HEK293 (cell line): ENCODE measurements at regions not wholly inside any gene's neighbourhood (a gene's known extent, or its start where the extent isn't known, plus 50 kb on each side); places are given as distances from the start of the nearest gene placed in this dataset.

Experiments used
- ATF2 ChIP-seq: fragments of 450-650 bp; formaldehyde crosslinking; IDR thresholded peaks from 2 replicates; pipeline ENCODE4 v1.5.1; 2016; ENCODE audit warnings: missing biosample characterization, missing genetic modification characterization, low read depth
- GLI4 ChIP-seq: fragments of 450-650 bp; formaldehyde crosslinking; IDR thresholded peaks from 2 replicates; pipeline ENCODE4 v1.5.1; 2016; ENCODE audit warnings: missing biosample characterization, missing genetic modification characterization
- GLIS1 ChIP-seq: fragments of 450-650 bp; formaldehyde crosslinking; IDR thresholded peaks from 2 replicates; pipeline ENCODE4 v1.5.1; 2016; ENCODE audit warnings: missing biosample characterization, missing genetic modification characterization
- HIC1 ChIP-seq: fragments of 450-650 bp; formaldehyde crosslinking; IDR thresholded peaks from 2 replicates; pipeline ENCODE4 v1.5.1; 2016; ENCODE audit warnings: missing biosample characterization, missing genetic modification characterization
- IKZF3 ChIP-seq: fragments of 450-650 bp; IDR thresholded peaks from 2 replicates; pipeline ENCODE4 v1.5.0; 2018; ENCODE audit warnings: missing biosample characterization, mild to moderate bottlenecking, missing genetic modification characterization, moderate library complexity
- KLF1 ChIP-seq: fragments of 450-650 bp; formaldehyde crosslinking; IDR thresholded peaks from 2 replicates; pipeline ENCODE4 v1.5.1; 2016; ENCODE audit warnings: missing biosample characterization, missing genetic modification characterization
- KLF10 ChIP-seq: fragments of 450-650 bp; IDR thresholded peaks from 2 replicates; pipeline ENCODE4 v1.5.1; 2018; ENCODE audit warnings: missing biosample characterization, mild to moderate bottlenecking, missing genetic modification characterization
- KLF7 ChIP-seq: fragments of 450-650 bp; formaldehyde crosslinking; IDR thresholded peaks from 2 replicates; pipeline ENCODE4 v1.5.1; 2016; ENCODE audit warnings: missing biosample characterization, missing genetic modification characterization, borderline replicate concordance
- MYNN ChIP-seq: fragments of 450-650 bp; formaldehyde crosslinking; IDR thresholded peaks from 2 replicates; pipeline ENCODE4 v1.5.1; 2016; ENCODE audit warnings: missing biosample characterization, missing genetic modification characterization, borderline replicate concordance
- MZF1 ChIP-seq: fragments of 450-650 bp; formaldehyde crosslinking; IDR thresholded peaks from 2 replicates; pipeline ENCODE4 v1.5.1; 2017; ENCODE audit warnings: missing biosample characterization, missing genetic modification characterization, borderline replicate concordance
- SCRT2 ChIP-seq: fragments of 450-650 bp; formaldehyde crosslinking; IDR thresholded peaks from 2 replicates; pipeline ENCODE4 v1.5.1; 2016; ENCODE audit warnings: missing biosample characterization, missing genetic modification characterization
- YY1 ChIP-seq: fragments of 450-650 bp; formaldehyde crosslinking; IDR thresholded peaks from 2 replicates; pipeline ENCODE4 v1.5.1; 2018; ENCODE audit warnings: missing biosample characterization, missing genetic modification characterization
- ZBTB20 ChIP-seq: fragments of 450-650 bp; formaldehyde crosslinking; IDR thresholded peaks from 2 replicates; pipeline ENCODE4 v1.5.1; 2016; ENCODE audit warnings: missing biosample characterization, missing genetic modification characterization
- ZBTB48 ChIP-seq: fragments of 450-650 bp; formaldehyde crosslinking; IDR thresholded peaks from 2 replicates; pipeline ENCODE4 v1.5.1; 2016; ENCODE audit warnings: missing biosample characterization, missing genetic modification characterization
- ZFP41 ChIP-seq: fragments of 450-650 bp; formaldehyde crosslinking; IDR thresholded peaks from 2 replicates; pipeline ENCODE4 v1.5.1; 2016; ENCODE audit warnings: missing biosample characterization, missing genetic modification characterization, borderline replicate concordance
- ZNF155 ChIP-seq: fragments of 450-650 bp; formaldehyde crosslinking; IDR thresholded peaks from 2 replicates; pipeline ENCODE4 v1.5.1; 2016; ENCODE audit warnings: missing biosample characterization, missing genetic modification characterization
- ZNF19 ChIP-seq: fragments of 450-650 bp; formaldehyde crosslinking; IDR thresholded peaks from 2 replicates; pipeline ENCODE4; 2016; ENCODE audit warnings: missing biosample characterization, missing genetic modification characterization, low read depth
- ZNF2 ChIP-seq: fragments of 450-650 bp; formaldehyde crosslinking; IDR thresholded peaks from 2 replicates; pipeline ENCODE4 v1.5.1; 2016; ENCODE audit warnings: missing biosample characterization, missing genetic modification characterization
- ZNF214 ChIP-seq: fragments of 450-650 bp; formaldehyde crosslinking; IDR thresholded peaks from 2 replicates; pipeline ENCODE4 v1.5.1; 2017; ENCODE audit warnings: missing biosample characterization, mild to moderate bottlenecking, missing genetic modification characterization, borderline replicate concordance
- ZNF248 ChIP-seq: fragments of 450-650 bp; formaldehyde crosslinking; IDR thresholded peaks from 2 replicates; pipeline ENCODE4 v1.5.1; 2017; ENCODE audit warnings: missing biosample characterization, missing genetic modification characterization
- ZNF280C ChIP-seq: fragments of 450-650 bp; formaldehyde crosslinking; IDR thresholded peaks from 2 replicates; pipeline ENCODE4 v1.5.1; 2016; ENCODE audit warnings: missing biosample characterization, missing genetic modification characterization
- ZNF311 ChIP-seq: fragments of 450-650 bp; formaldehyde crosslinking; IDR thresholded peaks from 2 replicates; pipeline ENCODE4 v1.5.1; 2017; ENCODE audit warnings: missing biosample characterization, missing genetic modification characterization, borderline replicate concordance
- ZNF341 ChIP-seq: fragments of 450-650 bp; formaldehyde crosslinking; IDR thresholded peaks from 2 replicates; pipeline ENCODE4; 2016; ENCODE audit warnings: low read depth, missing biosample characterization, missing genetic modification characterization
- ZNF354C ChIP-seq: fragments of 450-650 bp; formaldehyde crosslinking; IDR thresholded peaks from 2 replicates; pipeline ENCODE4 v1.5.1; 2016; ENCODE audit warnings: missing biosample characterization, missing genetic modification characterization, low read depth, borderline replicate concordance
- ZNF366 ChIP-seq: fragments of 450-650 bp; formaldehyde crosslinking; conservative IDR thresholded peaks from 2 replicates; pipeline ENCODE4 v1.5.1; 2016; ENCODE audit warnings: missing biosample characterization, missing genetic modification characterization
- ZNF37A ChIP-seq: fragments of 450-650 bp; IDR thresholded peaks from 2 replicates; pipeline ENCODE4 v1.5.1; 2018; ENCODE audit warnings: missing biosample characterization, missing genetic modification characterization
- ZNF404 ChIP-seq: fragments of 450-650 bp; formaldehyde crosslinking; IDR thresholded peaks from 2 replicates; pipeline ENCODE4 v1.5.1; 2017; ENCODE audit warnings: missing biosample characterization, missing genetic modification characterization
- ZNF510 ChIP-seq: fragments of 450-650 bp; formaldehyde crosslinking; IDR thresholded peaks from 2 replicates; pipeline ENCODE4 v1.5.1; 2018; ENCODE audit warnings: mild to moderate bottlenecking, missing genetic modification characterization, missing biosample characterization; ENCODE audit not compliant: insufficient replicate concordance
- ZNF560 ChIP-seq: fragments of 450-650 bp; formaldehyde crosslinking; IDR thresholded peaks from 2 replicates; pipeline ENCODE4 v1.5.1; 2017; ENCODE audit warnings: missing biosample characterization, missing genetic modification characterization, borderline replicate concordance
- ZNF610 ChIP-seq: fragments of 450-650 bp; formaldehyde crosslinking; IDR thresholded peaks from 2 replicates; pipeline ENCODE4 v1.5.1; 2016; ENCODE audit warnings: missing biosample characterization, missing genetic modification characterization, borderline replicate concordance
- ZNF658 ChIP-seq: fragments of 450-650 bp; formaldehyde crosslinking; IDR thresholded peaks from 2 replicates; pipeline ENCODE4; 2016; ENCODE audit warnings: missing biosample characterization, missing genetic modification characterization
- ZNF701 ChIP-seq: fragments of 450-650 bp; formaldehyde crosslinking; IDR thresholded peaks from 2 replicates; pipeline ENCODE4 v1.5.1; 2016; ENCODE audit warnings: missing biosample characterization, missing genetic modification characterization
- ZNF791 ChIP-seq: fragments of 450-650 bp; formaldehyde crosslinking; IDR thresholded peaks from 2 replicates; pipeline ENCODE4 v1.5.1; 2016; ENCODE audit warnings: missing biosample characterization, missing genetic modification characterization
- ZSCAN23 ChIP-seq: fragments of 450-650 bp; formaldehyde crosslinking; IDR thresholded peaks from 2 replicates; pipeline ENCODE4 v1.5.1; 2016; ENCODE audit warnings: missing biosample characterization, missing genetic modification characterization

GRCh38 chr20:52049001-52049731 is 142.4 kb downstream of the ZFP64 start (continued):
- TF ChIP-seq HIC1 (tag by site-specific recombination), result no peak
- TF ChIP-seq ZNF341 (tag by site-specific recombination), result peak; percentile 97
- TF ChIP-seq ZNF791 (tag by site-specific recombination), result no peak
- TF ChIP-seq ZNF280C (tag by site-specific recombination), result no peak
- no peak for TF ChIP-seq ZNF311 (tag by site-specific recombination)
- no peak for TF ChIP-seq ZBTB48 (tag by site-specific recombination)
- TF ChIP-seq ZNF560 (tag by site-specific recombination), result no peak
- TF ChIP-seq KLF1, result no peak
- TF ChIP-seq GLIS1, result peak; percentile 51
- peak; percentile 60; the same call in 1 of the 2 replicates for TF ChIP-seq ZNF610
- no peak for TF ChIP-seq MZF1 (tag by site-specific recombination)
- no peak for TF ChIP-seq ZNF404
- TF ChIP-seq KLF7 (tag by site-specific recombination), result no peak
- TF ChIP-seq ZNF701 (tag by site-specific recombination), result no peak
- TF ChIP-seq ZSCAN23 (tag by site-specific recombination), result no peak
- TF ChIP-seq SCRT2, result no peak
- no peak for TF ChIP-seq ZNF37A (tag by site-specific recombination)
- no peak for TF ChIP-seq ZNF19 (tag by site-specific recombination)
- TF ChIP-seq ZFP41 (tag by site-specific recombination), result no peak
- TF ChIP-seq MYNN (tag by site-specific recombination), result no peak
- TF ChIP-seq ZNF214, result no peak
- no peak for TF ChIP-seq ZBTB20 (tag by site-specific recombination)
- no peak for TF ChIP-seq KLF10 (tag by site-specific recombination)
- no peak for TF ChIP-seq ZNF354C (tag by site-specific recombination)
- TF ChIP-seq ZNF366 (tag by site-specific recombination), result peak; percentile 82
- no peak for TF ChIP-seq ATF2 (tag by site-specific recombination)
- no peak for TF ChIP-seq GLI4 (tag by site-specific recombination)
- no peak for TF ChIP-seq ZNF248 (tag by site-specific recombination)
- no peak for TF ChIP-seq ZNF2 (tag by site-specific recombination)
- TF ChIP-seq YY1 (tag by site-specific recombination), result no peak
- TF ChIP-seq IKZF3 (tag by site-specific recombination), result peak; percentile 19; the same call in 1 of the 2 replicates
- no peak for TF ChIP-seq ZNF510
- TF ChIP-seq ZNF155 (tag by site-specific recombination), result no peak
- TF ChIP-seq ZNF658 (tag by site-specific recombination), result no peak
